Pancreas (tissue), 10 donors: ENCODE measurements at regions not wholly inside any gene's neighbourhood (a gene's known extent, or its start where the extent isn't known, plus 50 kb on each side); places are given as distances from the start of the nearest gene placed in this dataset.

Experiments
- ATAC-seq, 4 donors: fragments of 200-7000 bp; cut with Tn5 transposase; one replicate each; pipeline versions ENCODE4 v1.8.0 to v1.9.1; 2020; ENCODE audit warnings: mild to moderate bottlenecking in 4 of 4, moderate library complexity in 4 of 4
- DNase-seq, 6 donors: peaks; one replicate each; pipeline ENCODE4 v3.0.0-alpha.2; 2020
- FAIRE-seq: peaks from 2 replicates; lab custom pipeline; 2012; peaks lifted over from hg19 to GRCh38; lab: Jason Lieb, UNC
- H3K27ac ChIP-seq, 4 donors: fragments of 200-600 bp; sonication (generic); 1 replicate in 3 of 4; 2 replicates in 1 of 4; pipeline versions ENCODE4 v1.5.0 to v1.8.0; 2020
- H3K27me3 ChIP-seq, 4 donors: fragments of 200-600 bp; one replicate each; pipeline ENCODE4 v1.8.0; 2021
- H3K36me3 ChIP-seq, 3 donors: fragments of 200-600 bp; sonication (generic) in 1 of 3; one replicate each; pipeline versions ENCODE4 v1.5.0 to v1.8.0; 2020 to 2021
- H3K4me1 ChIP-seq, 3 donors: fragments of 200-600 bp; one replicate each; pipeline ENCODE4 v1.8.0; 2021
- H3K4me3 ChIP-seq, 4 donors: fragments of 200-600 bp; sonication (generic) in 2 of 4; one replicate each; pipeline versions ENCODE4 v1.5.0 to v1.8.0; 2020 to 2021
- H3K9me3 ChIP-seq, 4 donors: fragments of 200-600 bp; one replicate each; pipeline ENCODE4 v1.8.0; 2021
- WGBS, 2 donors: extraction: QIAGEN DNeasy Blood & Tissue Kit; methylation state at CpG; one replicate each; pipeline ENCODE4 v1.1.7; 2013; 5-methylcytosine and 5-hydroxymethylcytosine counted together
- intact Hi-C, 3 donors: fragments of 100-400 bp; cut with DNase I; formaldehyde crosslinking; loops; one replicate each; pipeline versions ENCODE4 v1.11.1 to v1.14.2; 2022
- TF ChIP-seq, protein P1 (sequence below), 4 donors: fragments of 200-600 bp; sonication (generic) in 3 of 4; IDR thresholded peaks; one replicate each; pipeline versions ENCODE4 v1.5.0 to v1.8.0; 2021; ENCODE audit warnings: antibody characterized with exemption in 4 of 4
- donor health status: healthy with polysubstance abuse.
- donor health status: DM: no; HTN: no; CAD: no; lungs with moderate emphysema.
- donor health status: DM: no; HTN: no; CAD: no.
- donor health status: control.
- donor health status: control.
- donor health status: Bipolar disorder and iron deficiency.
- donor health status: DM: yes; HTN: yes; CAD: no.
- donor health status: DM: no; HTN: no; CAD: no.
- donor health status: DM: no; HTN: no; CAD: no.
- donor health status: DM: yes; HTN: yes; CAD: no.

DNA sequence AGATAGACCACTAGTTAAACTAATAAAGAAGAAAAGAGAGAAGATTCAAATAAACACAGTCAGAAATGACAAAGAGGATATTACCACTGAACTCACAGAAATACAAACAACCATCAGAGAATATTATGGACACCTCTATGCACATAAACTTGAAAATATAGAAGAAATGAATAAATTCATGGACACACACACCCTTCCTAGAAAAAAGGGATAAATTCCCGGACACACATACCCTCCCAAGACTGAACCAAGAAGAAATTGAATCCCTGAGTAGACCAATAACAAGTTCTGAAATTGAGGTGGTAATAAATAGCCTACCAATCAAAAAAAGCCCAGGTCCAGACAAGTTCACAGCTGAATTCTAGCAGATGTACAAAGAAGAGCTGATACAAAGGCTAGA is 187.9 kb downstream of the SEC23A start:
- Histone ChIP-seq H3K4me3 (no peak overlapping the region), H3K36me3 (no peaks in the 10 kb centered on the region), H3K9me3 (no peaks in the 10 kb centered on the region), H3K27me3 (no peaks in the 10 kb centered on the region), H3K27ac (no peak overlapping the region), H3K4me1 (no peaks in the 10 kb centered on the region)
- TF ChIP-seq, protein P1, sequence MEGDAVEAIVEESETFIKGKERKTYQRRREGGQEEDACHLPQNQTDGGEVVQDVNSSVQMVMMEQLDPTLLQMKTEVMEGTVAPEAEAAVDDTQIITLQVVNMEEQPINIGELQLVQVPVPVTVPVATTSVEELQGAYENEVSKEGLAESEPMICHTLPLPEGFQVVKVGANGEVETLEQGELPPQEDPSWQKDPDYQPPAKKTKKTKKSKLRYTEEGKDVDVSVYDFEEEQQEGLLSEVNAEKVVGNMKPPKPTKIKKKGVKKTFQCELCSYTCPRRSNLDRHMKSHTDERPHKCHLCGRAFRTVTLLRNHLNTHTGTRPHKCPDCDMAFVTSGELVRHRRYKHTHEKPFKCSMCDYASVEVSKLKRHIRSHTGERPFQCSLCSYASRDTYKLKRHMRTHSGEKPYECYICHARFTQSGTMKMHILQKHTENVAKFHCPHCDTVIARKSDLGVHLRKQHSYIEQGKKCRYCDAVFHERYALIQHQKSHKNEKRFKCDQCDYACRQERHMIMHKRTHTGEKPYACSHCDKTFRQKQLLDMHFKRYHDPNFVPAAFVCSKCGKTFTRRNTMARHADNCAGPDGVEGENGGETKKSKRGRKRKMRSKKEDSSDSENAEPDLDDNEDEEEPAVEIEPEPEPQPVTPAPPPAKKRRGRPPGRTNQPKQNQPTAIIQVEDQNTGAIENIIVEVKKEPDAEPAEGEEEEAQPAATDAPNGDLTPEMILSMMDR (IDR thresholded peaks at IDR 0.05), result no peak
- FAIRE-seq, result no peak
- ATAC-seq, result no peak
- intact Hi-C loops, result no loop called here
- DNase-seq, result no peak
- WGBS, 2 donors, result 76 to 81% methylated on average over 1 of the region's 1 CpG

DNA sequence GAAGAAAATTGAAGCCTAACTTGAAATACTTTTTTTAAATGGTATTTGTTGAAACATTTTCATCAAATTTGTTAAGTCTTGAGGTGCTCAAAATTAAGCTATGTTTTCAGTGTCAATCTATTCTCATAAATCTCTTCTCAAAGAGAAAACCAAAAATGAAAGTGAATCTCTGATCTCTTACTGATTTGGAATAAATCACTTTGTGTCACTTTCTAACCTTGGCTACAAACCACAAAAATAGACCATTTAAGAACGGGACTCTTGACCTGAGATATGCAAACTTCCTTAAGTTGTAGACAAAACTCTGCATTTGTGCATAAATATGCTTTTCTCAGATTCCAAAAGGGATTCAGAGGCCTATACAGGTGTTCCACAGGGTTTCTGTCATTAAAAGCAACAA is 192.9 kb downstream of the SEC23A start:
- no peak overlapping the region for H3K27ac ChIP-seq
- WGBS, 2 donors, result 27% methylated on average over 1 of the region's 1 CpG
- H3K36me3 ChIP-seq, result no peaks in the 10 kb centered on the region
- DNase-seq (no peak), FAIRE-seq (no peak), ATAC-seq (no peak)
- H3K9me3 ChIP-seq, result no peaks in the 10 kb centered on the region
- TF ChIP-seq, protein P1 (IDR thresholded peaks at IDR 0.05), result no peak
- no peaks in the 10 kb centered on the region for H3K4me1 ChIP-seq
- intact Hi-C loops, result no loop called here
- H3K27me3 ChIP-seq, result no peaks in the 10 kb centered on the region
- H3K4me3 ChIP-seq, result no peak overlapping the region

DNA sequence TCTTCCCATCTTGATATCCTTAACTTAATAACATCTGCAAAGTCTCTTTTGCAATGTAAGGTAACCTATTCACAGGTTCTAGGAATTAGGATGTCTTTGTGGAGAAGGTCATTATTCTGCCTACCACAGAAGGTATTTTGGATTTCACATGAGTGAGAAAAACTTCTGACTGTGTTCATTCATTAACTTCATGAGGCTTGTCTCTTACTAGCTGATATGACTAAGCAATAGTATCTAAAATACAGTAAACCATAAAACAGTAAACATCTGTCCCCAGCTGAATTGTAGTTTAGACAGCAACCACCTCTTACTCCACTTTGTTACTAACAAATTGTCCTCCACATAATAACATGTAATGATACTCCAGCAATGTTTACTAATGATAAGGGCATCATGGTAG is 198.1 kb downstream of the SEC23A start:
- Histone ChIP-seq H3K36me3 (no peaks in the 10 kb centered on the region), H3K9me3 (no peaks in the 10 kb centered on the region), H3K4me3 (no peak overlapping the region), H3K27ac (no peak overlapping the region), H3K4me1 (no peaks in the 10 kb centered on the region), H3K27me3 (no peaks in the 10 kb centered on the region)
- TF ChIP-seq, protein P1 (IDR thresholded peaks at IDR 0.05), result no peak
- no peak for FAIRE-seq
- DNase-seq, result no peak
- intact Hi-C loops, result no loop called here
- ATAC-seq, result no peak

DNA sequence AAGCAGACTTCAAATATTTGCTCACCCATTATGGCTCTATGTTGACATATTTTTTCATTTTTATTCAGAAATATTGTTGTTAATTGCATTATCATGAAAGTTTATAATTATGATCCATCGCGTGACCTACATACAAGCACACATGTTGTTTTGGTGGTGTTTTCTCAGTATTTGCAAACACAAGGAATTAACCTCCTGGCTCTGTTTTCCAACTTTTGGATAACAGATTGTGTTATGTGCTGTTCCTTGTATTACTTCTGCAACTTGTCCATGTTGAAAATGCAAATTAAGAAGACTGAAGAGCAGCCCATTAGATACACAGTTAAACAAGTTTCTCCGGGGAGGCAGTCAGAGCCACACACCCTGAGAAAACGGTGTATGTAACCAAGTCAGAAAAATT is 201.2 kb downstream of the SEC23A start:
- 72 to 81% methylated on average over 4 of the region's 4 CpGs for WGBS, 2 donors
- FAIRE-seq (no peak), ATAC-seq (no peak), DNase-seq (no peak)
- H3K36me3 ChIP-seq, result no peaks in the 10 kb centered on the region
- no peaks in the 10 kb centered on the region for H3K4me1 ChIP-seq
- no peaks in the 10 kb centered on the region for H3K27me3 ChIP-seq
- no peak overlapping the region for H3K4me3 ChIP-seq
- TF ChIP-seq, protein P1 (IDR thresholded peaks at IDR 0.05), result no peak
- intact Hi-C loops, result no loop called here
- H3K9me3 ChIP-seq, result no peaks in the 10 kb centered on the region
- H3K27ac ChIP-seq, result no peak overlapping the region

DNA sequence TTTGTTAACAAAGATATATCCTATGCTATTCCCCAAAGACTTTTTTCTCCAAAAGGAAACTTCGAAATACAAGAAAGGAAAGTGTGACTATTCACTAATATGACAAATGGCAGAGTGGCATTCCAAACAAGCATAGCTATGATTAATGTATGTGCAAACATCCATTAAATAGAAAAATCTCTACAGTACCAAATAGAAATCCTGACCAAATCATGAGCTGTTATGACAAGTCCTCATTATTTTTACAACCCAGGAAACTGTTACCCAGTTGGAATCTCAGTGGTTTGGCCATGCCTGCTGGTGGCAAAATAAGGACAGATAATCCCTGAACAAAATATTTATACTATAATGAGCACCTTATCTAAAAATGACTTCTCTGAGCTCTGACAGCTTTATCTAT is 202.1 kb downstream of the SEC23A start:
- Histone ChIP-seq H3K27ac (no peak overlapping the region), H3K27me3 (no peaks in the 10 kb centered on the region), H3K4me3 (no peak overlapping the region), H3K9me3 (no peaks in the 10 kb centered on the region), H3K4me1 (no peaks in the 10 kb centered on the region), H3K36me3 (no peaks in the 10 kb centered on the region)
- 24 to 37% methylated on average over 1 of the region's 1 CpG for WGBS, 2 donors
- TF ChIP-seq, protein P1 (IDR thresholded peaks at IDR 0.05), result no peak
- intact Hi-C loops, result no loop called here
- peak in 2 of 4 donors; percentile 36 to 67 for ATAC-seq
- DNase-seq, result no peak
- FAIRE-seq, result no peak
